GM23248 (cell line): ENCODE measurements at regions not wholly inside any gene's neighbourhood (a gene's known extent, or its start where the extent isn't known, plus 50 kb on each side); places are given as distances from the start of the nearest gene placed in this dataset.

ENCODE experiments used
- EZH2 ChIP-seq: fragments of 200-600 bp; sonication (generic); IDR thresholded peaks from 2 replicates; pipeline ENCODE4 v1.6.1; 2018; ENCODE audit warnings: antibody characterized with exemption, mild to moderate bottlenecking; ENCODE audit not compliant: insufficient read depth, poor library complexity, severe bottlenecking
- EZH2phosphoT487 ChIP-seq: fragments of 200-600 bp; sonication (generic); IDR thresholded peaks from 2 replicates; pipeline ENCODE4 v1.6.1; 2018; ENCODE audit warnings: antibody characterized with exemption, moderate library complexity, mild to moderate bottlenecking, low read depth; ENCODE audit not compliant: insufficient read depth

DNA sequence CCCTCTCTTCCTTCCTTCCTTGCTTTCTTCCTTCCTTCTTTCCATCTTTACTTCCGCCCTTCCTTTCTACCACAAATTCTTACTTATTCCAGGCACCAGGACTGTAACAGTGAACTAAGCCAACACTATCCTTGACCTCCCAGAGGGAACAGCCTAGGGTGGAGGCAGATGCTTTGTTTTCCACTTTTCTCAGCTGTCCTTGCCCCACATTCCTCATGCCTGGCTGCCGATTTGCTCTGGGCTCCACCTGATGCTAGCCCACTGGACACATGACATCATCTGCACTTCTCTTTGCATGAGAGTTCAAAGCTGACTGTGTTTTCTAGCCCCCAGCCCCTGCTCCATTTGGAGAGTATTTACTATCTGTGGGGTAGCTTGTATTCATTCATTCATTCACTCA, 283.0 kb downstream of the MAF start:
- TF ChIP-seq EZH2 (no peak), EZH2phosphoT487 (no peak)
